Stimulated activated CD4-positive, alpha-beta T cell treated with anti-CD3 and anti-CD28 coated beads, Interleukin-2, amount 100 ng/mL, for 48 hours (primary cell): ENCODE measurements at regions not wholly inside any gene's neighbourhood (a gene's known extent, or its start where the extent isn't known, plus 50 kb on each side); places are given as distances from the start of the nearest gene placed in this dataset.

Experiments used
- DNase-seq, 2 donors: peaks; one replicate each; pipeline ENCODE4 v3.0.0-alpha.2; 2020

- no peak for DNase-seq
These were observed 311.2 kb downstream of the CMPK2 start for GRCh38 chr2:6554466-6554865.

DNA sequence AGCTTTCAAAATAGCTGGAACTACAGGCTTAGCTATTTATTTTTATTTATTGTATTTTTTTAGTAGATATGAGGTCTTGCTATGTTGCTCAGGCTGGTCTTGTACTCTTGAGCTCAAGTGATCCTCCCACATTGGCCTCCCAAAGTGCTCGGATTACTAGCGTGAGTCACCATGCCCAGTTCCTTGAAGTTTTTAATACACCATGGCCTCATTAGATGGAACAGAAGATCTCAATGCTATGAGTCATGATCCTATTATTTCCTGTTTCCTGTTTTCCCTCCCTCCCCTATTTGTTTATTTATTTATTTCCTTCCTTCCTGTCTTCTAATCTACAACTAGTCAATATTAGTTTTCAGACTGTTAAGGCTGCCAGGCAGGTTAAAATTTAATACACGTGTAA lies 309.0 kb downstream of the CMPK2 start:
- DNase-seq: no peak

DNA sequence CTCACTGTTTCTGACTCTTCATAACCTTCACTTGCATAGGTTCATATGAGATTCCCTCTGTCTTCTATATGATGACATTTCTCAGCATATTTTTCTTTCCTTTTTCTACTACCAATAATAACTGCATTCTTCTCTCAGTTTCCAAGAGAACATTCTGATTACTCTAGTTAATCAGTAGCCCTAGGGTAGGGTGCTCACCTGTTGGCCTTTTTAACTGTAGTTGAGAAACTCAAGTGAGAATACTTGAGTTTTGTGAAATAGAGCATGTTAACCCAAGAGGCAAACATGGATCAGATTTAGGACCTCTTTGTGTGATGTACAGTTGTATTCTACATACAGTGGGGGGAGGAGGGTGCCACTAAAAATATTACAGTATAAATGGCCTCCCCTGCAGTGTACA lies 308.0 kb downstream of the CMPK2 start:
- DNase-seq: no peak

DNA sequence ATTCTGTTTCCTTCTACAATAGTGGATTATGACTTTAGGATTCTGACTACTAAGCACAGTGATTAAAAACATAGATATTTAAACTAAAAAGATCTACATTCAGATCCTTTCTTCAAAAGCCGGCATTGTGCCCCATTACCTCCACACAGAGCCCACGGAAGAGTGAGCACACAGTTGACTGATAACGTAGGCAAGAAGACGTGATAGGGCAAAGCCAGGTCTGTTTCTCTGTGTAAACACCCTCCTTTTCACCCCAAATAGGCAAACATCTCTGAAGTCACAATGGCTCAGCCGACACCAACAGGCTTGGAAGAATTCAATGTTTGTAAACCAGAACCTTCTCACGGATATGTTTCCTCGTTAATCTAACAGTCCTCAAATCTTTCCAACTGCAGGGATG lies 302.9 kb downstream of the CMPK2 start:
- no peak for DNase-seq

DNA sequence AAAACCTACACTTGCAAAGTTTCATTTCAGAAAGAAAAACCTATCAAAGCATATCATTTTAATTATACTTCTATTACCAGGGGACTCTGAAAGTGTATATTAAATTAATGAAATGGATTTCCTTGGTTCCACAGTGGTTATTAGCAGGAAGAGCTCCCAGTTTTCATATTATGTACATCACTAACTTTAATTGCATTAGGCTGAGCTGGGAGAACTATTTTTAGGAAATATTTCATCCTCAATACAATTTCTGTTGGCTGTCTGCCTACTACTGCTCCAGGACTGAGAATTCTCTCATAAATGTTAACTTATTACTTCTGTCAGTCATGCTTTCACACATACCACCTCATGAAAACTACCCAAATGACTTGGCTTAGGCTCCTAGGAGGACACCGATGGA lies 301.4 kb downstream of the CMPK2 start:
- no peak for DNase-seq

DNA sequence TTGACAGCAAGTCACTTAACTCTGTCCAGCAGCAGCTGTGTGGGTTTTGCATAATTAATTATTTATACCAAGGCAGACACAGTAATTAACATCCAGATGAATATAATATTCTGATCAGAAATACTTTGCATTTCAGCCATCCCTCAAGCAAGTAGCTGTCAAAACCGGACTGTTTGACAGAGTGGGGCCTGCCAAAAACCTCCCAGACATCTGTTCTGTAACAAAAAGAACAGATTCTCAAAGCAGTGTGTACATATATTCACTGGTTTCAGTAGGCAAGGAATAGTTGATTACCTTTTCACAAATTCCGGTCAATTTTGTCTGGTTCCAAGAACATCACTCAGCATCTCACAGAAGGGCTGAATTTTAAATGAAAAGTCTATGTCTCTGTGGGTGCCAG lies 291.6 kb downstream of the CMPK2 start:
- no peak for DNase-seq

GRCh38 chr2:6576302-6576701 lies 289.4 kb downstream of the CMPK2 start:
- DNase-seq: no peak

DNA sequence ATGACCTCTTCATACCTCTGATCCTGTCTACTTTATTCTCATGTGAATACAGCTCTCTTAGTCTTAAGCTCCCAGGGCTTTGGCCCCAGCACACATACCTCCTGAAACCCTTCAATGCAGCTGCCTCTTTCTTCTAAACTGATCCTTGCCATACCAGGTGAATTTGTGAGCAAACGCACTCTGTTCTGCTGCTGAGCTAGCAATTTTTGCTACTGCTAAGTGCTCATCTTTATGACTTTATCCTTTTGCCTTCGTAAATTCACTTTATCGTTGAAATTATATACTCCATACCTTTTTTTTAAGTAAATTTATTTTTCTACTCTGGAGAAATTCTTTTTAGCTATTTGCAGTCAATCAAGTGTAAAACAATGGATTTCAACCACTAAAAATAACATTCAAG lies 287.7 kb downstream of the CMPK2 start:
- no peak for DNase-seq

DNA sequence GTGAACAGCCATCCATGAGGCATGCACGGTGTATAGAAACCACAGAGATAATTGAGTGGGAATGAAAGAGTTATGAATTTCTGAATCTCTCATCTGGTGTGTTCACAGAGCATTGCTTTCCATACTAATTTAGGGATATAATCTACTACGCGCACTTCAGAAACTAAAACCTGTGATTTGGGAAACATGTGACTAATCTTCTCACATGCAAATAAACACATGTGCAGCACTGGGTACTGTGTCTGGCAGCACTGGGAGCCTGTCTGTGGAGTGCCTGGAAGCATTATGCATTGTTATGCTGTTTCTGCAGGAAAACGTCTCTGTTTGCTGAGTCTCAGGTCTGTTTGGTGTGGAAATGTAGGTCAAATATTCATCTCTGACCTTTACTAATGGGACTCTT lies 287.3 kb downstream of the CMPK2 start:
- DNase-seq: no peak

DNA sequence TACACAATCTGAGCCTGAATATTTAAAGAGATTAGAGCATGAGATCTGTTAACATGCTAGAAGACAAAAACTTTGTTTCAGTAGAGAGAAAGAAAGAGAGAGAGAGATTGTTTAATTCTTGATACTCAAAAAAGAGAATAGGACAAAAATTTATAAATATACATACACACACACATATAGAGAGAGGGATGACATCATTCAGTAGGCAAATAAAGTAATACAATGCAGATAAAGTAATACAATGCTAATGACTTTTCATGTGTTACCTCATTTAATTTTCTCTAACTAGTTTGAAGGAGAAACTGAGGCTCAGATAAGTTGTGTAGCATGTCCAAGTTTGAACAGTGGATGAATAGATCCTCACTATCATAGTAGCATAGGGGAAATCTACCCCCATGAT lies 286.4 kb downstream of the CMPK2 start:
- DNase-seq: no peak

DNA sequence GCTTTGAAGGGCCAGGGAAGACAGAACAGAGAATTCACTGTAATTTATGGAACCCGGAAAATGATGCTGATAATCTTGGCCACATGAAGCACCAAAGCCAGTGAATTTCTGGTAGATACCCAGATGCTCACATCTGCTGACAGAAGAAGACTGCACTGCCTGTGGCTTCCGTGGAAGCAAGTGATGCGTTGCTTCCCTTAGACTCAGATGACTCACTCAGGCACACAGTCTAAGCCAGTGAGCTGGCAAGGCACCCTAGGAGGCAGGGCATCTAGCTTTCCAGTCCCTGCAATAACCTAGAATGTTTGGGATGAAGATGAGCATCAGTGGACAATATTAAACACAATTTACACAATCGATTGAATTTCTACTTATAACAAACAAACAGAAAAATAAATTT lies 284.7 kb downstream of the CMPK2 start:
- no peak for DNase-seq

DNA sequence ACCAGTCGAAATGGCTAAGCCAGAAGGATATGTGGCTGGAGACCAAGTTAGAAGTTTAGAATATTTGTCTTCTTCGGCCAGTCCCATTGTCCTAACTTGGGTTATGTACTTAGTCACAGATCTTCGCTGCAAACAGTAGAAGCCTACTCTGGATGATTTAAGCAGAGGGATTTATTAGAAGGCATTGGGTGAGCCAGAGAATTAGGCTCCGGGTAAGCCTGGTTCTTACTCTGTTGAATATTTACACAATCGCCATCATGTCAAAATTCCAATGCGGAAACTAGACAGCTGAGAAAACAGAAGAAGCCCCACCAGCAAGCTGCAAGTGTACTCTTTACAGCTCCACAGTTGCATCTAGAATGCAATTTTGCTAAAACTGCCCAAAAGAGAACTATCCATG lies 276.6 kb downstream of the CMPK2 start:
- DNase-seq: no peak

DNA sequence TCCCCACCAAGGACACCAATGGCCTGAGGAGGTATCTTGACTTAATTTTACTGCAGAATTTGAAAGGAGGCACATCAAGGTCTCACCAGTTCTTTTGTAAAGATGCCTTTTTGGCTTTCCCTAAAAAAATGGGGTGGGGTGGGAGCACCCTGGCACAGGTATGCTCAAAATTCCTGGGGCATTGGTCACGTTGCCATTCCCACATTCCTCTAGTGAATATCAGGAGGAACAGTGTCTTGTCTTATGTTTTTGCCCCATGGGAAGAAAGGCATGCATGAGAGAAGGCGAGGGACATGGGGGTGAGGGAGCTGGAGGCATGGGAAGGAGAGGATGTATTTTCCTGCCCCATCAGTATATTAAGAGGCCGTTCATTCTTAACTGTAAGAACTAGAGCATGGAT lies 275.3 kb downstream of the CMPK2 start:
- DNase-seq: no peak

DNA sequence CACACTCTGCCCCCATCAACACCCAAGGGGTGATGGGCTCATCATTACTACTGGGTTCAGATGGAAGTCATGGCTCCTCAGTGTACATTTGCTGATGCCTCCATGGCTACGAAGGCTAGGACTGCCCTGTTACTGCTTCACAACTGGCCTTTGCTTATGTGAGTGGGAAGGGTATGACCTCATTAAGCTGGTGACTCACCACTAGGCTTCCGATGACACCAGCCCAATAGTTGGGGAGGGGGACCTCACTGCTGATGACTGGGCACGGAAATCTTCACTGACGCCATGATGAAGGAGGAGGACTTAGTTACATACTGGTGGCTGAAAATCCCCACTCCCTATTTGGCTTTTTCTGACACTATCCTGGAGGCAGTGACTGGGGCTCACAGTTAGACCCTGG lies 263.2 kb downstream of the CMPK2 start:
- DNase-seq: no peak

DNA sequence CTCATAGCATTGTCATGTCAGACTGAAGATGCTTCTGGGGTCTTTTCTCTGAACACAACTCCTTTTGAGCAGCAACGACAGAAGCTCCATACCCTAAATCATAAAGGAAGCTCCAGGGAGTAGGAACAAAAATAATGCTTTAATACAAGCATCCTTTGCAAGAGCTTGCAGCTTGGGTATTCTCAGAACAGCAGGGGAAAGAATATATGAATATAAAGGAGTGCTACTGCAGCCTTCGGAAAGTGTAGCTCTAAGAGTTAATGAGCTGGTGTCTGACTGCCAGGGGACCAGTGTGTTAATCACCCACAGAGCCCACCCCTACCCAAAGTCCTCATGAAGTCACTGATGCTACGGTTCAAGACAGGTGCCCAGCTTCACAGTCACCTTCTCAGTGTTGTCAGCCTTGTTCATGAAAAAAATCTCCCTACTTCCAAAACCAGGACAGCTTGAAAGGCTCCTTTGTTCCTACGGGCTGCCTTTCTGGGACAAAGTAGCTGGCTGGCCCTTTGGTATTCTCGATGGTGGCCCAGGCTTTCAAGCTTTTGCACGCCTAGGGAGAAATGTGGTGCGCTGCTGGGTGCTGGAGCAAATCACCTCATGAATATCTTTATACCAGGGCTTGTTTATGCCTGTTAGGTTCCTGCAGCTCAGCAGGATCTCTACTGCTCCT lies 259.7 kb downstream of the CMPK2 start:
- no peak for DNase-seq

DNA sequence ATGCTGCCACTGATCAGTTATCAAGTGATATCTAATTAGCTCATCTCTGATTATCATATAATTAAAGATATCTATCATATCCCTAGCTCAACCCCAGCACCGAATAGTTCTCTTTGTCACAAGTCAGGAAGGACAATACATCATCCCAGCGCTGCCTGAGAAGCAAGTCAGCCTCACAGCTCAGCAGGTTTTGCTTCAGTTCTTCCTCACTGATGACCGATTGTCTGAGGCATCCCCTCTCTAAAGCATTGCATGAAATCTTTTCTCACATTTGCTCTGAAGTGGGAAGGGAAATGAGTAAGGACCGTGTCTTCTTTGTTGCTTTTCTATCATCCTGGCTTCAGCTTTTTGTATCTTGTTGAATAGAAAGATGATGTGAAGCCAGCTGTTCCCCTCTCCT lies 247.9 kb downstream of the CMPK2 start:
- DNase-seq: no peak

- no peak for DNase-seq
These were observed 247.5 kb downstream of the CMPK2 start for GRCh38 chr2:6618201-6618600.

- no peak for DNase-seq
These were observed 242.0 kb downstream of the CMPK2 start for GRCh38 chr2:6623746-6624145.

DNA sequence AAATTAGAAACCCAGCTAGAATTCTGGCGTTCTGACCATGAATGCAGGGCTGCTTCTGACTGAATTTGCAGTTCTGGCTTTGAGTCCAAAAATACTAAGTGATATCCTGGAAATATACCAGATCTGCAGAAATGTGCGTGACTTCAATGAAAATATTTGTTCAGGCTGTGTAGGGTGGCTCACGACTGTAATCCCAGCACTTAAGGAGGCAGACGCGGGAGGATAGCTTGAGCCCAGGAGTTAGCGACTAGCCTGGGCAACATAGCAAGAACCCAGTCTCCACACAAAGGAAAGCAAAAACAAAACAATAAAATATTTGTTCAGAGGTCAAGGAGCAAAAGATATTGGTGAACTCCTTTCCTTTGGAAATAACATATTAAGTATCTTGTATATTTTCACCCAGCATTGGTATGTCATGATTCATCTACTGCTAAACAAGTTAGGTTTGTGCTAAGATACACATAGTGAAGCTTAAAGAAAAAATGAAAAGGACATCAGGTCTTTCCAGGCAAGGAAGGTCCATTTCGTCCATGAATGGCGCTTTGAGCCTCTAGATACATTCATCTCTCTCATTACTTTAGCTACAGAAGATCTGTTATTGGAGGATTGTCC lies 239.2 kb downstream of the CMPK2 start:
- DNase-seq: no peak

DNA sequence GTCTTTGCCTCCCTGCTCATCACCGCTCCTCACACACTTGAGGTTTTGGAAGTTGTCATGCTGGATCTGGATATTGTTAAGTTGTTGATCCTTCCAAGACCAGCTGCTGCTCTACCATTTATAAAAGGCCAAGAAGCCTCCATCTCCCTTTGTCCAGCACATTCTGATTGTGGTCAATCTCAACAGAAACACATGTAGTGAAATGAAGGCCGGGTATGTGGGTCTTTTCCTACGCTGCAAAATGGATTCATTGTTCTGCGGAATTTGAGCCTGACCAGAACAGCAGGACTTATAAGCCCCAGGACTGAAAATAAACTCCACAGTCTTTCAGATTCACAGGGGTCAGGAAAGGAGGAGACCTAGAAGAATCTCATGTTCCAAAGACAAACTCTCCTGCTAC lies 238.4 kb downstream of the CMPK2 start:
- no peak for DNase-seq

GRCh38 chr2:6630209-6630608 lies 235.5 kb downstream of the CMPK2 start:
- no peak for DNase-seq

DNA sequence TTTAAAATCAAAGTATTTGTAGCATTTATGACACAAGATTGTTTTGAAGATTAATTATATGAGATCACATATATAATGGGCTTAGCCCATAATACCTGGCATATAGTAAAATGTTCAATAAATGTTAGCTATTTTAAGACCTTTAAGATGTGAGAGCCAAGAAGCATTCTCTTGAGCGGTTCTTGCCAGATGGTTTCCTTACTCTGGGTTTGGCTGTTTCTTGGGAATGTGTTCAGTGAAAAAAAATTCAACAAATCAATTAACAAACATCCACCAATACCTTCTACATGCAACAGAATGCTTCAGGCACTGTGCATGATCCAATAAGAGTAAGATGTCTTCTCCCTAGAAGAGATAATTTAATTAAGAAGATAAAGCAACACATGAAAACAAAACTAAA lies 230.4 kb downstream of the CMPK2 start:
- DNase-seq: no peak

DNA sequence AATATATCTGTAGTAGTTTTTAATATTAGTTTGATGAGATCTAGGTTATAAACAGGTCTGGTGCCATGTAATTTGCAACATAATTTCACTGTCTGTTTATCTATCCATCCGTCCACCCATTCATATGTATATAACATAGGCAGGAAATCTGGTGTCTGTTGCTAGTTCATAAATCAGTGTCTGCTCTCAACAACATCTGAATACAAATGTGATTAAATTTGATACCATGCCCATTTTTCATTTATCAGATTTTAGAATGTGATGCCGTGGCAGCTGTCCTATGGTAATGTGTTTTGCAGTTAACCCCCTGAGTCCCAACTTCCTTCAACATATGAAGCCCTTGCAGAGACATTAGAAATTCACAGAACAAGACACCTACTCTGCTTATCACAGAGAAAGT lies 228.4 kb downstream of the CMPK2 start:
- no peak for DNase-seq

DNA sequence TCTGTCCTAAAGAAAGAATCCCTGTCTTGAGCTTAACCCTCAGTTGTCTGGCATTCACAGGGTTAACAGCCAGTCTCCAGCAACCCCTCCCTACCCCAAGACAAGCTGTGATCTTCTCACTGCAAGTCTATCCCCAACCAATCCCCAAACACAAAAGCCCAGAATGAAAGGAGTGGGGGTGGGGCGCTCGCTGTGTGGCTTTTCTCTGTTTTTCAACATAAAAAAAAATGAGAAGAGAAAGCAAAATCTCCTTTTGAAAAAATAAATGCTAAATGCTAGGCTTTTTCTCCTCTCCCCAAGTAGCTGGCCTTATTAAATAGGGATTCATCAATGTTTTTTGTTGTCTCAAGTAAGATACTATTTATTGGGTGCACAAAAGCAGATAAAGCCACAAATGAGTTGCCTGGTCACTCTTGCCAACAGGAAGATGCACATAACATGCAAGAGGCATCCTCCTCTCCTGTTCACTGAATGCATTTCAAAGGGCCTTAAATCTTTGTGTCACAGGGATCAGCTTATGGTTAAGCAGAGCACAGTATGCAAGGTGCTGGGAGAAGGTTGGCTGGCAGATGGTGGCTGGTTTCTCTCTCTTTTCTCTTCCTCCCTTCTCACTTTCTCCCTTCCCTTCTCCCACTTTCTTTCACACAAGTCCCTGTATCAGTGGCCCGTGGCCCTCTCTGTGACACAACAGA lies 225.6 kb downstream of the CMPK2 start:
- no peak for DNase-seq

- DNase-seq: no peak
These were observed 225.1 kb downstream of the CMPK2 start for GRCh38 chr2:6640621-6641015.
